OCI-LY1 (cell line): ENCODE measurements at regions not wholly inside any gene's neighbourhood (a gene's known extent, or its start where the extent isn't known, plus 50 kb on each side); places are given as distances from the start of the nearest gene placed in this dataset.

Source experiments
- EZH2 ChIP-seq: fragments of 200-600 bp; sonication (generic), shearing (Covaris generic); IDR thresholded peaks from 2 replicates; pipeline ENCODE4 v1.8.0; 2017; ENCODE audit warnings: borderline replicate concordance, mixed run types, mild to moderate bottlenecking, antibody characterized with exemption, low read length, moderate library complexity, mixed read lengths
- TF ChIP-seq, protein P1 (sequence below): fragments of 200-600 bp; sonication (generic), shearing (Covaris generic); IDR thresholded peaks from 2 replicates; pipeline ENCODE4 v1.5.1; 2017; ENCODE audit warnings: mild to moderate bottlenecking, antibody characterized with exemption, low read length, moderate library complexity, mixed read lengths

DNA sequence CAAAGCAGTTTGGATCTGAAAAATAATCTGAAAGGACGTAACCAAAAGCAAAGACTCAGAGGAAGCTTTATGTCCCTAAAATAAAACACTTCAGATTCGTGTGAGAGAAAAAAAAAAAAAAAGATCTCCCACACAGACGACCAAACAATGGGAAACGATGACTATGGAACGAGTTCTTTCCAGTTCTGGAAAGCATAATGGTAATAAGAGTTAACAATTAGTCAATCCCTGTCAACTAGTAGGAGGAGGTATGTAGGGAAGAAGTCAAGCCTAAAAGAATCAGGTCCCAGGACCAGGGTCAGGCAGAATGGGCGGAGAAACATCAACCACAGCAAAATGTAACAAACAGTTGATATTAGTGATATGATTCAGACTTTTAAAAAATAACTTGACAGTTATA, 170.3 kb upstream of the SETBP1 start:
- TF ChIP-seq, protein P1, sequence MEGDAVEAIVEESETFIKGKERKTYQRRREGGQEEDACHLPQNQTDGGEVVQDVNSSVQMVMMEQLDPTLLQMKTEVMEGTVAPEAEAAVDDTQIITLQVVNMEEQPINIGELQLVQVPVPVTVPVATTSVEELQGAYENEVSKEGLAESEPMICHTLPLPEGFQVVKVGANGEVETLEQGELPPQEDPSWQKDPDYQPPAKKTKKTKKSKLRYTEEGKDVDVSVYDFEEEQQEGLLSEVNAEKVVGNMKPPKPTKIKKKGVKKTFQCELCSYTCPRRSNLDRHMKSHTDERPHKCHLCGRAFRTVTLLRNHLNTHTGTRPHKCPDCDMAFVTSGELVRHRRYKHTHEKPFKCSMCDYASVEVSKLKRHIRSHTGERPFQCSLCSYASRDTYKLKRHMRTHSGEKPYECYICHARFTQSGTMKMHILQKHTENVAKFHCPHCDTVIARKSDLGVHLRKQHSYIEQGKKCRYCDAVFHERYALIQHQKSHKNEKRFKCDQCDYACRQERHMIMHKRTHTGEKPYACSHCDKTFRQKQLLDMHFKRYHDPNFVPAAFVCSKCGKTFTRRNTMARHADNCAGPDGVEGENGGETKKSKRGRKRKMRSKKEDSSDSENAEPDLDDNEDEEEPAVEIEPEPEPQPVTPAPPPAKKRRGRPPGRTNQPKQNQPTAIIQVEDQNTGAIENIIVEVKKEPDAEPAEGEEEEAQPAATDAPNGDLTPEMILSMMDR = no peak
- no peak for TF ChIP-seq EZH2
